ENCODE measurements at regions not wholly inside any gene's neighbourhood (a gene's known extent, or its start where the extent isn't known, plus 50 kb on each side); places are given as distances from the start of the nearest gene placed in this dataset.

GRCh38 chr5:133830281-133830680 is 138.1 kb downstream of the C5orf15 start:
- H3K36me3 ChIP-seq, result no peaks in the 10 kb centered on the region
- DNase-seq (ENCODE audit: low spot score) (no peak), ATAC-seq (ENCODE audit: insufficient number of reproducible peaks, low FRiP score, low read depth) (no peak)
- no peak overlapping the region for H3K27ac ChIP-seq
- H3K9me3 ChIP-seq, result no peaks in the 10 kb centered on the region
- no peak overlapping the region for H3K4me3 ChIP-seq
- H3K27me3 ChIP-seq (replicated peaks; ENCODE audit: insufficient read depth), result no peaks in the 10 kb centered on the region
- no peak for TF ChIP-seq CTCF (IDR thresholded peaks at IDR 0.05)
- no peaks in the 10 kb centered on the region for H3K4me1 ChIP-seq (ENCODE audit: control insufficient read depth in 1 of 2, low read depth in 2 of 2)

GRCh38 chr5:133829786-133830185 is 138.6 kb downstream of the C5orf15 start:
- Histone ChIP-seq H3K27ac (no peak overlapping the region), H3K9me3 (no peaks in the 10 kb centered on the region), H3K36me3 (no peaks in the 10 kb centered on the region), H3K4me1 (ENCODE audit: control insufficient read depth in 1 of 2, low read depth in 2 of 2) (no peaks in the 10 kb centered on the region), H3K27me3 (replicated peaks; ENCODE audit: insufficient read depth) (no peaks in the 10 kb centered on the region), H3K4me3 (no peak overlapping the region)
- DNase-seq (ENCODE audit: low spot score) (no peak), ATAC-seq (ENCODE audit: insufficient number of reproducible peaks, low FRiP score, low read depth) (no peak)
- TF ChIP-seq CTCF (IDR thresholded peaks at IDR 0.05), result no peak

GRCh38 chr5:133828722-133829121 is 139.7 kb downstream of the C5orf15 start:
- no peak for DNase-seq (ENCODE audit: low spot score)
- no peaks in the 10 kb centered on the region for H3K4me1 ChIP-seq (ENCODE audit: control insufficient read depth in 1 of 2, low read depth in 2 of 2)
- H3K4me3 ChIP-seq, result no peak overlapping the region
- H3K27ac ChIP-seq, result no peak overlapping the region
- ATAC-seq (ENCODE audit: insufficient number of reproducible peaks, low FRiP score, low read depth), result no peak
- no peaks in the 10 kb centered on the region for H3K27me3 ChIP-seq (replicated peaks; ENCODE audit: insufficient read depth)
- no peaks in the 10 kb centered on the region for H3K9me3 ChIP-seq
- no peak for TF ChIP-seq CTCF (IDR thresholded peaks at IDR 0.05)
- no peaks in the 10 kb centered on the region for H3K36me3 ChIP-seq

GRCh38 chr5:133827830-133828229 is 140.6 kb downstream of the C5orf15 start:
- Histone ChIP-seq H3K36me3 (no peaks in the 10 kb centered on the region), H3K27me3 (replicated peaks; ENCODE audit: insufficient read depth) (no peaks in the 10 kb centered on the region), H3K9me3 (no peaks in the 10 kb centered on the region), H3K4me1 (ENCODE audit: control insufficient read depth in 1 of 2, low read depth in 2 of 2) (no peaks in the 10 kb centered on the region), H3K27ac (no peak overlapping the region), H3K4me3 (no peak overlapping the region)
- ATAC-seq (ENCODE audit: insufficient number of reproducible peaks, low FRiP score, low read depth) (no peak), DNase-seq (ENCODE audit: low spot score) (no peak)
- TF ChIP-seq CTCF (IDR thresholded peaks at IDR 0.05), result no peak

GRCh38 chr5:133827011-133827410 is 141.4 kb downstream of the C5orf15 start:
- DNase-seq (ENCODE audit: low spot score) (no peak), ATAC-seq (ENCODE audit: insufficient number of reproducible peaks, low FRiP score, low read depth) (no peak)
- no peaks in the 10 kb centered on the region for H3K4me1 ChIP-seq (ENCODE audit: control insufficient read depth in 1 of 2, low read depth in 2 of 2)
- H3K27ac ChIP-seq, result no peak overlapping the region
- no peak overlapping the region for H3K4me3 ChIP-seq
- no peak for TF ChIP-seq CTCF (IDR thresholded peaks at IDR 0.05)
- no peaks in the 10 kb centered on the region for H3K9me3 ChIP-seq
- H3K27me3 ChIP-seq (replicated peaks; ENCODE audit: insufficient read depth), result no peaks in the 10 kb centered on the region
- no peaks in the 10 kb centered on the region for H3K36me3 ChIP-seq

Measured in thoracic aorta (tissue), 2 donors.